Progenitor cell of endocrine pancreas (in vitro differentiated cells): ENCODE measurements at regions not wholly inside any gene's neighbourhood (a gene's known extent, or its start where the extent isn't known, plus 50 kb on each side); places are given as distances from the start of the nearest gene placed in this dataset.

Experiments
- DNase-seq: peaks from one replicate; pipeline ENCODE4 v3.0.0; 2021; ENCODE audit warnings: low spot score; ENCODE audit not compliant: unreplicated experiment
- H3K27ac Mint-ChIP-seq: 2 replicates; pipeline ENCODE4 v1.8.0; 2021; ENCODE audit warnings: mild to moderate bottlenecking, moderate library complexity, mixed read lengths
- H3K27me3 Mint-ChIP-seq: 2 replicates; pipeline ENCODE4 v1.8.0; 2021; ENCODE audit warnings: mixed read lengths
- H3K36me3 Mint-ChIP-seq: 2 replicates; pipeline ENCODE4 v1.8.0; 2022; ENCODE audit warnings: mixed read lengths; ENCODE audit not compliant: insufficient read depth
- H3K4me1 Mint-ChIP-seq: 2 replicates; pipeline ENCODE4 v1.8.0; 2021; ENCODE audit warnings: low read depth, mixed read lengths
- H3K4me3 Mint-ChIP-seq: 2 replicates; pipeline ENCODE4 v1.8.0; 2021; ENCODE audit warnings: low read depth, mild to moderate bottlenecking, moderate library complexity, mixed read lengths
- H3K9me3 Mint-ChIP-seq: 2 replicates; pipeline ENCODE4 v1.8.0; 2021; ENCODE audit warnings: low read depth, mixed read lengths
- CTCF ChIP-seq: fragments of 200-600 bp; sonication (generic); IDR thresholded peaks from one replicate; pipeline ENCODE4 v1.5.0; 2021; ENCODE audit warnings: antibody characterized with exemption, mild to moderate bottlenecking; ENCODE audit not compliant: unreplicated experiment

- Mint-ChIP-seq H3K27ac (no peak overlapping the region), H3K9me3 (no peaks in the 10 kb centered on the region), H3K4me1 (peaks cover 18% of the 10 kb centered on the region), H3K36me3 (no peaks in the 10 kb centered on the region), H3K27me3 (no peaks in the 10 kb centered on the region), H3K4me3 (no peak overlapping the region)
- no peak for TF ChIP-seq CTCF
- DNase-seq, result no peak
Observed at GRCh38 chr10:36265741-36266140, 623.6 kb upstream of the FZD8 start.

- TF ChIP-seq CTCF, result no peak
- no peak for DNase-seq
- H3K27me3 Mint-ChIP-seq, result no peaks in the 10 kb centered on the region
- peaks cover 18% of the 10 kb centered on the region for H3K4me1 Mint-ChIP-seq
- no peak overlapping the region for H3K27ac Mint-ChIP-seq
- peaks cover 12% of the 10 kb centered on the region for H3K9me3 Mint-ChIP-seq
- no peak overlapping the region for H3K4me3 Mint-ChIP-seq
- no peaks in the 10 kb centered on the region for H3K36me3 Mint-ChIP-seq
Observed at GRCh38 chr10:36263871-36264270, 621.8 kb upstream of the FZD8 start.

GRCh38 chr10:36256948-36257356, 614.9 kb upstream of the FZD8 start:
- no peaks in the 10 kb centered on the region for H3K36me3 Mint-ChIP-seq
- H3K4me3 Mint-ChIP-seq, result no peak overlapping the region
- H3K4me1 Mint-ChIP-seq, result no peaks in the 10 kb centered on the region
- H3K27me3 Mint-ChIP-seq, result no peaks in the 10 kb centered on the region
- no peak for DNase-seq
- H3K27ac Mint-ChIP-seq, result no peak overlapping the region
- no peak for TF ChIP-seq CTCF
- peaks cover 12% of the 10 kb centered on the region for H3K9me3 Mint-ChIP-seq

GRCh38 chr10:36256166-36256565, 614.1 kb upstream of the FZD8 start:
- DNase-seq, result no peak
- Mint-ChIP-seq H3K36me3 (no peaks in the 10 kb centered on the region), H3K4me3 (no peak overlapping the region), H3K27me3 (no peaks in the 10 kb centered on the region), H3K27ac (no peak overlapping the region), H3K4me1 (no peaks in the 10 kb centered on the region), H3K9me3 (peaks cover 12% of the 10 kb centered on the region)
- no peak for TF ChIP-seq CTCF

- no peaks in the 10 kb centered on the region for H3K9me3 Mint-ChIP-seq
- no peak overlapping the region for H3K4me3 Mint-ChIP-seq
- no peak overlapping the region for H3K27ac Mint-ChIP-seq
- no peak for TF ChIP-seq CTCF
- no peak for DNase-seq
- H3K36me3 Mint-ChIP-seq, result no peaks in the 10 kb centered on the region
- H3K27me3 Mint-ChIP-seq, result no peaks in the 10 kb centered on the region
- peaks cover 1% of the 10 kb centered on the region for H3K4me1 Mint-ChIP-seq
Observed at GRCh38 chr10:36254199-36254598, 612.1 kb upstream of the FZD8 start.
